ENCODE measurements at regions not wholly inside any gene's neighbourhood (a gene's known extent, or its start where the extent isn't known, plus 50 kb on each side); places are given as distances from the start of the nearest gene placed in this dataset.
"Not testable (repeated sequence)": the region's sequence is repeated elsewhere in the genome, so short reads cannot be mapped to it uniquely, and the experiment has no call there.

DNA sequence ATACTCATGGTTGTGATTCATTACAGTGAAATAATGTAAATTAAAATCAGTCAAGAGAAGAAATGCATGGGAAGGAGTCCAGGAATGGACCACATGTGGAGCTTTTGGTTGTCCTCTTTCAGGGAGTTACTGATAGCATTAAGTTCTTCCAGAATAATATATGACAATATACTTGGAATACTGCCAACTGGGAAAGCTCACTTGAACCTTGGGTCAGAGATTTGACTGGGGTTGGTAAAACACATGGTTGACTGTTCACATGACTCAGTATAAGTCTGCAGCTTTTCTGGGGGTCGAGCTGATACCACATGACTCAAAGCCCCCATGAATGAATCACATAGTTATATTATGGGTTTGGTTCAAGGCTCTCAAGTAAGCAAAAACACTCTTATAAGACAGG lies 1109.0 kb upstream of the CHAC2 start:
- DNase-seq: no peak

GRCh38 chr2:52639692-52640091 lies 1127.9 kb upstream of the CHAC2 start:
- no peak for DNase-seq

DNA sequence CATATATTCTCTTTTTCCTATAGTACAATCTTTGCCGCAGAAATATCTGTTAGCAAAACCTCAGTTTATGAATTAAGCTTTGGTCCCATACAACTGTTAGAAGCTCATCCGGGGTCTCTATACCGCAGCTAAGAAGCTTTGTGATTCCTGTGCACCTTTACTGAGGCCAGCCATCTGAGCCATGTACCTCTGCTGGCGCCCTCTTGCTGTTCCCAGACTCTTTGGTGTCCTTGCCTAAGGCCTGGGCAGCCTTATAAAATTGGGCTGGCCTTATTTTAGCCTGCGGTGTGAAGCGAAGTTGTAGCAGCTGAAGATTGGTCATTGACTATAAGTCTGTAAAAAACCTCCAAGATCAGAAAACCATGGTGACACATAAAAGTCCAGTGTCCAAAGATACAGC lies 1135.1 kb upstream of the CHAC2 start:
- no peak for DNase-seq

DNA sequence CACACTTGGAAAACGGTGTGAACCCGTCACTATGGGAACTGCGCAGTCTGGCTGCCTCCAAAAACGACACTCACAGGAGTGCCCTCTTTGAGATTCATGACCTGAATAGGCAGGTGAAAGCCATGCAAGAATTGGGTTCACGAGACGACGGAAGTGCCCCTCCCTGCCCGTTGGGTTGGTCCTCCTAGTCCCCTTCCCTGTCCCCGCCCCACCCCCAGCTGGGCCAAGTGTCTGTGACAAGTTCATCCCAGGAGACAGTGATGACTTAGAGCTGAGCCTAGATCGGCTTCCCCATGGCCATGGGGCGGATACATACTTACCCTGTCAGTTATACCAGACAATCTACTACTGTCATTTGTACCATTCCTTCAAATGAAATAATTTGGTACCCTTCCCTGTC lies 1137.7 kb upstream of the CHAC2 start:
- DNase-seq: no peak

DNA sequence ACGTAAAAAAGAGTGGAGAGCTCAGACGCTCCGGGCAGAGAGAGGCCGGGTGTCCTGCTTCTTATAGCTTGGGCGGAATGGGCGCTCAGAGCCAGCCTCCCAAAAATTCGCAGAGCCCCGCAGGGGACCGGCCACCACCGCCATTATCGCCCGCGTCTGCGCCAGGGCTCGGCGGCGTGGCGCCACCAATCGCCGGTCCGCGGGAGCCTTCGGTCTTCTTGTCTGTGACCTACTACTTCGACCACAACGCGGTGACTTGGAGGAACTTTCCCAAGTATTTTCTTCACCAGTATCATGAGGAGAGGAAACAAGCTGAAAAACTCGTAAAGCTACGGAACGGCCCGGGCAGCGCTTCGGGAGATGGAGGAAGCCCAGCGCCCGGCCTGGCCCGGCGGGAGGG lies 1138.1 kb upstream of the CHAC2 start:
- no peak for DNase-seq

DNA sequence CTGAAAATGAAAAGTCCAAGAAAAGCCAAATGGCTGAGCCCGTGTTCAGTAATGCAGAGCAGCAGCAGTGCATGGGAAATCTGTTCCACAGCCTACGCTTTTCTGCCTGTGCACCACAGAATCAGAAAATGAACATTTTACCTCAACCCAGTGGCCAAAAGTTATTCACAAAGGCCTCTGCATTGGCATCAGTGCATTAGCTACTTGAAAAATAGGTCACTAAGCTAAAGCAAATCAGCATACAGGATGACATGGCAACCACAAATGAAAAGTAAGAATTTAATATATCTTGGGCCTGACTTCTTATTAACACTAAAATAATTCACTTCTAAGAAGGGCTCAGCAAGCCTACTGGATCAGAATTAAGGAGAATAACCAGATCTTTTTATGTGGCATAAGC lies 1145.3 kb upstream of the CHAC2 start:
- no peak for DNase-seq

DNA sequence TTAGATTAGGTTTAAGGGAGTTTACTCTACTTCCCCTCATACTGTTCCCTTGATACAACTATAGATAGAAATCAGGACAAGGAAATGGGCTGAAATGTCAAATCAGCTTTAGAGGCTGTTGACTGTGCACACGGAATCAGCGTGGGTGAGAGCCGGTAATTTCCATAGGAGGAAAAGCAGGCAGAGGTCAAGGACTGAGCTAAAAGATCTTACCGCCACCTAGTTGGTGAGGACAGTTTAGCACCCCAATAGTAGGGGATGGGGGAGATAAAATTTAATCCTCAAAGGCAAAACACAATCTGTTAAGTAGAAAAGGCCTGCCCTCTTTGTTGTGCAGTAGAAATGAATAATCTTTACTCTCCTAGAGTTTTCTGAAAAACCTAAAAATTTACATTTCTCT lies 1154.5 kb upstream of the CHAC2 start:
- no peak for DNase-seq

DNA sequence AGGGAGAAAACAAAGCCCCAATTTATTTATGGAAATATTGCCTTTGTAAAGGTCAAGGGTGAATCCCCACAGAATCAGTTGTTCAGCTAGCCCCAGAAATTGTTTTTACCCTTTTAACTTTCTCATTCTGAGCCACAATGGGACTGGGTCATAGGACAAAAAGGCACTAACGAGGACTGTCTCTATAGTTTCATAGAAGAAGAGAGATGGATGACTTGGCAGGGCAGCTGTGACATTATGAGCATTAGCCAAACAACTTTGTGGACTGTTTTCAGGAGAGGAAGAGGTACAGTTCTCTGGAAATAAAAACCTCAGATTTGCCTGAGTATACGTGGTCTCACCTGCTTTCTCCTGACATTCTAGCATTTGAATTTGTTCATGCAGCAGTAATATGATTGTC lies 1155.8 kb upstream of the CHAC2 start:
- no peak for DNase-seq

DNA sequence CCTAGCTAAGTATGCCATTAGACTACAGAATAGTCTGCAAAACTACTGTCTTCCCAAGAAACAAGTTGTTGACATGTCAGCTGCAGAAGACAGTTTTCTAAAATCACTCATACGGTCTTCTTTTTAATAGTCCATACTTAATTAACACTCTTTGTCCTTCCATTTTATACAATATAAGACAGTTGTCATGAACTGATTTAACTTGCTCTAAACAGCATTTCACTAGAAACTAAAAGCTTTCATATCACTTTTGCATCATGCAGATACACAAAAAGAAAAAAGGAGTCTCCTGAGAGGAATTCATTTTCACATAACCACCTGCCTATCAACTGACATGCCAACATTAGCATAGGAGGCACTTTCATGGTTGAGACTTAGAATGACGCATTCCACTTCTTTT lies 1159.6 kb upstream of the CHAC2 start:
- DNase-seq: no peak

DNA sequence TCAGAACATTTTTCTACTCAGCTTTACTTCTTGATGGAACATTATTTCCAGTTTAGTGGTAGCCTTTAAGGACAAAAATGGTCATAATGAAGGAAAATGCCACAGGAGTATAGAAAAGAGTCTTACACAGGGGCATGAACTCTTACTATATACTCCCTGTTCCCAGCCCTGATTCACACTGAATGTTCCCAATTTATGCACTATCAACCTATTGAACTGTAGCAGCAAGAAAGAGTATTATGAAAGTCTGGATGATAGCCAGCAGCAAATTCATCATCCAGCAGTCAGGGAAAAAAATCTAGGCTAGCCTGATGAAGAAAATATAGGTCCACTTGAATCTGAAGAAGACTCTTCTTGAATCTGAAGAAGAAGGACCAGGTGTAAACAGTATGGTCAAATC lies 1170.3 kb upstream of the CHAC2 start:
- no peak for DNase-seq

GRCh38 chr2:52594026-52594425 lies 1173.6 kb upstream of the CHAC2 start:
- no peak for DNase-seq

- DNase-seq: not testable (repeated sequence)
Observed at GRCh38 chr2:52584071-52584470, 1183.5 kb upstream of the CHAC2 start.

DNA sequence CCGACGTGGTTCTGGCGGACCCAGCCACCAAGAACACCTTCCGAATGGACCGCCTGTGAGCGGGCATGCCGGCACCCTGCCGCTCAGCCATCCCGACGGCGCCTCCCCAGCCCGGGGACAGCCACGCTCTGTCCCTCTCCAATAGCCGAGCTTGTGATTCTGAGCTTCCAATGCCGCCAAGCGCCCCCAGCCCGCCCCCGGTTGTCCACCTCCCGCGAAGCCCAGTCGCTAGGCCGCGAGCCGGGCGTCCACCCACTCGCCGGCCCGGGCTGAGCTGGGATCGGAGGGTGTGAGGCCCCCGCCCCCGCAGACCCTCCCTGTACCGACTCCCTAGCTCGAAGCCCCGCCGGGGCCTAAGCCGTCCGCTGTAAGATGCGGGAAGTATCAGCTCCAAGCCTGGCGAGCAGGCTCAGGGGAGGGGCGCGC lies 1195.1 kb upstream of the CHAC2 start:
- DNase-seq: no peak

GRCh38 chr2:52571380-52572347 lies 1195.9 kb upstream of the CHAC2 start:
- DNase-seq: no peak

DNA sequence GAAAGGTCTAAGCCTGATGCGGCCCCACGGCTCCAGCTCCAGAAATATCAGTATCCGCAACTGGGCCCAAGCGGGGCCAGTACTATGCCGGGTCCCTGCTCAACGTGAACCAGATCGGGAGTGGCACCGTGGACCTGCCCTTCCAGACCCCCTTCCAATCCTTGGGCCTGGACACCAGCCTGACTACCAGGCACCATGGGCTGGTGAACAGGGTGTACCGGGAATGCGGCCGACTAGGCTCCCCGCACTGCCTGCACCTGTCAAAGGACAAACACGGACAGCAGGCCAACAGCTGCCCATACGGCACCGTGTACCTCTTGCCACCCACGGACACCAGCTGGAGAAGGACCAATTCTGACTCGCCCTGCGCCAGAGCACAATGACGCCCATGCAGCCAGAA lies 1196.9 kb upstream of the CHAC2 start:
- no peak for DNase-seq

- no peak for DNase-seq
Observed at GRCh38 chr2:52563151-52563550, 1204.5 kb upstream of the CHAC2 start.

- no peak for DNase-seq
Observed at GRCh38 chr2:52558265-52558664, 1209.3 kb upstream of the CHAC2 start.

DNA sequence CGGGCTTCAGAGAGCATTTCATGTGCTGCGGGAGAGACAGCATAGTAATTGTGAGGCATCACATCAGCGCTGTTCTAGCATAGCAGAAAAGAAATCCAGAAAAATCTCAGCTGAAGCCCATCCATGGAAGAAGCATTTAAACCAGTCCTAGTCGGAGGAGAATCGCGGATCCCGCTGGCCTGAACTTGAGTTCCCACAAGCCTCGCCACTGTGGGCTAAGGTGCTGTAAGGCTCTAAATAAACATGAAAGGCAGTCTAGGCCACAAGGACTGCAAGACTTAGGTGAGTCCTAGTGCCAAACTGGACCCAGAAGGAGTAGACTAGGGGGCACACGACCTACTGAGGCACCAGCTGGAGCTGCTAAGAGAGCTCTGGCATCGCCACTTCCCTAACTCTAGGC lies 1225.3 kb upstream of the CHAC2 start:
- DNase-seq: no peak

DNA sequence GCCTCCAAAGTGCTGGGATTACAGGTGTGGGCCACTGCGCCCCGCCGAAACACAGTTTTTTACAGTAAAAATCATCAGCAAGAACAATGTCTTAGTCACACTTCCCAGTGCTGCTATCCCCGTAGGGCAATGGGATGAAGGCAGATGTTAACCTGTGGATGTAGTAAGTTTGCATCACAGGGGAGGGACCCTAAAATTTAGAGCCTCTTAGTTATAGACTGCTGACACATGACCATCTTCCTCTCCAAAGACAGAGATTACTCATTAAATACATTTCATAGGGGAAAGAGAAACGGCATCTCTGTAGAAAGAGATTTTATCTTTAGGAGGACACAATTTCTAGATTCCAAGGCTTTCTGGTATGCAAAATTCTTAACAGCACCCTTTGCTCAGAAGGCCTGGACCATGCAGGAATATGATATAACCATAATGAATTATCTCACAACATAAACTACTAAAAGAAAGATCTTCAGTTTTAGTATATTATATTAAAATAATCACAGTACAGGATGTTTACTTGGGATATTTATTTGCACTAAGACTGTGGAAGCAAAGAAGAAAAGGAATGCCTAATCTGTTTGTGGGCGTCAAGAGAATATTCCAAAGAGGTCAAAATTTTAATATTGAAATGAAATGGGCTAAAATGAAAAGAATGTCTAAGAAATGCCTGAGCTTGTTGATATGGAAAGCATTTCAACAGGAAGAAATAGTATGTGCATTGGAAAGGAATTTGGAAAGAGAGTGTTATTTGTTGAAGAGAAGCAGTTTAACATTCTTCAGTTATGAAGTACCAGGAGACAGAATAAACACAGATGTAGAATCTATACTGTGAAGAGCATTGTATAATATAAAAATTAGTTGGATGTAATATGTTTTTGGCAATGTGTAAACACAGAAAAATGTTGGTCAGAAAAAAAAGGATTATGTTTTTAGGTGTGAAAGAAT lies 1228.3 kb upstream of the CHAC2 start:
- no peak for DNase-seq

- DNase-seq: no peak
Observed at GRCh38 chr2:52537588-52537987, 1230.0 kb upstream of the CHAC2 start.

DNA sequence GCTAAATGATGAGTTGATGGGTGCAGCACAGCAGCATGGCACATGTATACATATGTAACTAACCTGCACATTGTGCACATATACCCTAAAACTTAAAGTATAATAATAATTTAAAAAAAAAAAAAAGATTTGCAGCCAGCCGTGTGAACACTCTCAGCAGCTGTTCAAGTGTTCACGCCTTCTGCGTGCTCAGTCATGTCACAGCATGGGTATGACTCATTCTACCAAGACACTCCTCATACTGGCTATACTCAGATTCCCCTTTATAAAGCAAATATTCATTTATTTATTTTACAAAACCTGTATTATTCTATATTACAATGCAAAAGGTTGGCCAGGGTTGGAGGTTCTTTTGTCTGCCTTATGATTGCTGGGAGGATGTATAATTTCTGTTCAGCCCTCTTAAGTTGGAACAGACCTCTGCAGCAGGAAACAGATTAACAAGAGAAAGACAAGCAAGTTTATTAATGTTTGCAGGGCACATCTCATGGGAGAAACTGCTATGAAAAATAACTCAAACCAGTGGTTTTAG lies 1230.6 kb upstream of the CHAC2 start:
- DNase-seq: no peak

DNA sequence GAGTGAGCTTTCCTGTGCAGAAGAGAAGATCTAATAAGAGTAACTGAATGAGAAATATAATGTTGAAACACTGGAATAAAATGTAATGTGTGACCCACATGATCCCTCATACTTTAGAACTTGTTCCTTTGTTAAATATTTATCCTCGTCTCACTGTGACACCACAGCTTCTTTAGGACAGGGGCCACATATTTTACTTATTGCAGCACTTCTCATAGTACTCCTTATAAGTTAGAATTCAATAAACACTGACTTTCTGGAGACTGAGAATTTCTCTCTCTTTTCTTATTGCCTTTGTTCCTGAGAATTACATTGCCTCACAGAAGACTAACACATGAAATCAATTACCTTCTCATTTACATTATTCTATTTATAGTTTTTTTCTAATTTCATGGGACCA lies 1234.6 kb upstream of the CHAC2 start:
- no peak for DNase-seq

DNA sequence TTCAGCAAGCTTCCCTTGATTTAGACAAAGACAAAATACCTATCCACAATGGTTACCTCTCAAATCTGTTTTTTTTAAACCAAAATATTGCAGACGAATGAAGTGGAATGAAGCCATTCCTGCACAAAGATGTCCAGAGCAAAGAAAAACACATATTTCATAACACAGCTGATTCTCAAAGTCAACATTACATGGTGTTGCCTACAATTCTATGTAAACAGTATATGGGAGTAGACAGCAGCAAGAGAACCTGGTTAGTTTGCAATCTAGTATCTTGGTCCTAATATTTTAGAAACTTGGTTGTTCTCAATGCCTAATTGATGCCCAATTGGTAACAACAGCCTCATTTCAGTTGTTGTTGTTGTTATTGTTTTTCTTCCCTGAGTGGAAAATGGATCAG lies 1240.9 kb upstream of the CHAC2 start:
- DNase-seq: no peak

Measured in central memory CD4-positive, alpha-beta T cell (primary cell).